Mesodermal cell (in vitro differentiated cells): ENCODE measurements at regions not wholly inside any gene's neighbourhood (a gene's known extent, or its start where the extent isn't known, plus 50 kb on each side); places are given as distances from the start of the nearest gene placed in this dataset.
"Not testable (repeated sequence)": the region's sequence is repeated elsewhere in the genome, so short reads cannot be mapped to it uniquely, and the experiment has no call there.

Source experiments
- H3K27ac ChIP-seq: 2 replicates; pipeline ENCODE4 v1.7.0; 2013; ENCODE audit warnings: mild to moderate bottlenecking, low read depth, low read length, moderate library complexity; ENCODE audit not compliant: severe bottlenecking
- H3K36me3 ChIP-seq: 2 replicates; pipeline ENCODE4 v1.7.1; 2013; ENCODE audit warnings: mild to moderate bottlenecking, low read length, moderate library complexity; ENCODE audit not compliant: control insufficient read depth, insufficient read depth
- H3K4me1 ChIP-seq: one replicate; pipeline ENCODE4 v1.7.1; 2013; ENCODE audit warnings: mild to moderate bottlenecking, low read length; ENCODE audit not compliant: insufficient read depth, control insufficient read depth, poor library complexity, severe bottlenecking
- H3K4me3 ChIP-seq: 2 replicates; pipeline ENCODE4 v1.7.0; 2013; ENCODE audit warnings: low read length, control low read depth, mild to moderate bottlenecking; ENCODE audit not compliant: insufficient read depth, poor library complexity, severe bottlenecking; ENCODE audit errors: extremely low read depth
- H3K9me3 ChIP-seq: 2 replicates; pipeline ENCODE4 v1.7.1; 2013; ENCODE audit warnings: mild to moderate bottlenecking, low read length, moderate library complexity; ENCODE audit not compliant: control insufficient read depth
- WGBS, 2 experiments: methylation state at CpG; one replicate each; pipeline ENCODE4 v1.1.5; 2013; ENCODE audit warnings: missing lambda C conversion rate in 2 of 2; ENCODE audit not compliant: insufficient coverage in 2 of 2; 5-methylcytosine and 5-hydroxymethylcytosine counted together

DNA sequence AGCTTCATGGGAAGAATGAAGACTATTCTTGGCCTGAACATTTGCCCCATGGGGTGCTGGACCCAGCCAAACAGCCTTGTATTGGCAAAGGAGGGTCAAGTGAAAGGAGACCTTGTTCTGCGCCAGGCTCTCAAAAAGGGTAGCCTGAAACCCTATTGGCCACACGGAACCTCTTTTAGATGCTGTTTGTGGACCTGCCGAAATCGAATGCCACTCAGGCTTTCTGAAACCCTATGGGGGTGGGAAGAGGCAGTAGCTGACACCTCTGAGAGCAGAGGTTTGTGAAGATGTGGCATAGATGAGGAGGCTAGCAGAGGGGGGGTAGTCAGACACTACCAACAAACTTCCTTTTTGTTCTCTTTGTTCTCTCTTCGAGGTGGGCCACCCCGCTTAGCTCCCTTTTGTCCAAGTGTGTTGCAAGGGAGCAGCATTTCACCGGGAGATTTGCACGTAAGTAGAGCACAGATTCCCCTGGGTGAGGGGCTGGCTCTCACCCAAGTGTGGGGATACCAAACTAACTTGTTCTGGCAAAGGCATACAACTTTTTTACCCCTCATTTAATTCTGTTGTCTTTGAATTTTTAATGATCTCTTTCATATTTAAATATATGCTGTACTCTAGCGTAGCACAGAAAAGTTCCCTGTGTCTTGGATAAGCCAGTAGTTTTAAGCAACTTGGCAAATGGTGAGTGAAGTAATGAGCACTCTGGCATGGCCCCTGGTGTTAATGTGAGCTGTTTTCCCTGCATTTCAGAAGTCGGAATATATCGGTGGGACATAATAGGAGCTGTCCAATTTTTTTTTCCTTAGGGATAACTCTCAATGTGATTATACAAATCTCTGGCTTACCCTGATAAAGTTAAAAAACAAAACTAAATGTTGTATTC is 107.7 kb downstream of the SEPTIN7 start:
- Histone ChIP-seq H3K9me3 (no peaks in the 10 kb centered on the region), H3K36me3 (peaks cover 22% of the 10 kb centered on the region), H3K4me3 (no peak overlapping the region), H3K27ac (no peak overlapping the region), H3K4me1 (peaks cover 4% of the 10 kb centered on the region)
- 59 to 92% methylated on average over 4 to 7 of the region's 11 CpGs for WGBS, 2 experiments

DNA sequence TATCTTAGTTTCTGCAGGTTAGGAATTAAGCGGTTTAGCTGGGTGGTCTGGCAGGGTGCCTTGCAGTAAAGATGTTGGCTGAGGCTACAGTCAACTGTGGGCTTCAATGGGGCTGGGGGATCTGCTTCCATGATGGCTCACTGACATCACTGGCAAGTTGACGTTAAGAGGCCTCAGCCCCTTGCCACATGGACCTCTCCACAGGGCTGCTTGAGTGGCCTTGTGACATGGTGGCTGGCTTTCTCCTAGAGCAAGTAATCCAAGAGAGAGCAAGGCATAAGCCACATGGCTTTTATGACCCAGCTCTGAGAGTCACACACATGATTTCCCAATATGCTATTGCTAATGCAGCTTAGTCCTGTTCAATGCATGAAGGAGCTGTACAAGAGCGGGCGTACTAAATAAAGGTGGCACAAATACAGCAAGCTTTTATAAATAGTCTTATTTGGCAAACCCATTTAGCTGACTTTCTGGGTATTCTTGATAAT is 109.1 kb downstream of the SEPTIN7 start:
- Histone ChIP-seq H3K4me1 (peaks cover 4% of the 10 kb centered on the region), H3K9me3 (no peaks in the 10 kb centered on the region), H3K4me3 (no peak overlapping the region), H3K36me3 (peaks cover 16% of the 10 kb centered on the region), H3K27ac (no peak overlapping the region)
- WGBS, 2 experiments, result 94% methylated on average over 3 of the region's 4 CpGs; no CpG with 5 or more reads in 1 of the 2 experiments

DNA sequence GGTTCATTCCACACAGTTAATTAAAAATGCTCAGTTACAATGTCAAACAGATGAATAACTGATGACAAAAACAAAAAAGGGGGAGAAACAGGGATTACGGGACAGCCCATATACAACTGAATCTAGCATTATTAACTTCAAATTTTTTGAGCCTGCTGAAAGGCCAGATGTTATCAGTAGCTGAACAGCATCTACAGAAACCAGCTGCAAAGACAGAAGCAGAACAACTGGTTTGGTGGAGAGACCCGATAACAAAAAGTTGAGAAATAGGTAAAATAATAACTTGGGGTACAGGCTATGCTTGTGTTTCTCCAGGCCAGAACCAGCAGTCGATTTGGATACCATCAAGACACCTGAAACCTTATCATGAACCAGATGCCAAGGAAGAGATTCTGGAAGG is 109.8 kb downstream of the SEPTIN7 start:
- peaks cover 16% of the 10 kb centered on the region for H3K36me3 ChIP-seq
- H3K27ac ChIP-seq, H3K4me3 ChIP-seq, H3K4me1 ChIP-seq, H3K9me3 ChIP-seq: not testable (repeated sequence)
- 90 to 100% methylated on average over 2 of the region's 3 CpGs for WGBS, 2 experiments

DNA sequence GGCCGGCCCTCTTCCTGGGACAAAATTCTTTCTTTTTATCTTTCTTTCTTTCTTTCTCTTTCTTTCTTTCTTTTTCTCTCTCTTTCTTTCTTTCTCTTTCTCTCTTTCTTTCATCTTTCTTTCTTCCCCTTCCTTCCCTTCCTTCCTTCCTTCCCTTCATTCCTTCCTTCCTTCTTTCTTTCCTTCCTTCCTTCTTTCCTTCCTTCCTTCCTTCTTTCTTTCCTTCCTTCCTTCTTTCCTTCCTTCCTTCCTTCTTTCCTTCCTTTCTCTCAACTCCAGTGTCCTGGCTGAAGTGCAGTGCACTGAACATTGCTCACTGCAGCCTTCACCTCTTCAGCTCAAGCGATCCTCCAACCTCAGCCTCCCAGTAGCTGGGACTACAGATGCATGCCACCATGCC is 112.5 kb downstream of the SEPTIN7 start:
- H3K4me1 ChIP-seq, H3K27ac ChIP-seq, H3K9me3 ChIP-seq, H3K4me3 ChIP-seq, H3K36me3 ChIP-seq: not testable (repeated sequence)
- WGBS, 2 experiments, result 83 to 94% methylated on average over 1 to 2 of the region's 2 CpGs

DNA sequence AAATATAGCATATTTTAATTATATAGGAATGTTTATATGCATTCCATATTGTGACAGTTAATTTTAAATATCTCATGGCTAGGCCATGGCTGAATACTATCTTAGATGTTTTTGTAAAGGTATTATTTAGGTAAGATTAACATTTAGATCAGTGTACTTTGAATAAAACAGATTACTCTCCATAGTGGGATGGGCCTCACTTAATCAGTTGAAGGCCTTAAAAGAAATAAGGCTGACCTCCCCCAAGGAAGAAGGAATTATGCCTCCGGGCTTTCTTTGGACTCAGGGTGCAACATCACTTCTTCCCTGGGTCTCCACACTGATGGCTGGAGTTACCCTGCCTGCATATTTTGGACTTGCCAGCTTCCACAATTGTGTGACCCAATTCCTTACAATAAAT is 113.4 kb downstream of the SEPTIN7 start:
- H3K4me3 ChIP-seq, H3K4me1 ChIP-seq, H3K9me3 ChIP-seq, H3K27ac ChIP-seq, H3K36me3 ChIP-seq: not testable (repeated sequence)
- 100% methylated on average over 1 of the region's 1 CpG; no CpG with 5 or more reads in 1 of the 2 experiments for WGBS, 2 experiments

DNA sequence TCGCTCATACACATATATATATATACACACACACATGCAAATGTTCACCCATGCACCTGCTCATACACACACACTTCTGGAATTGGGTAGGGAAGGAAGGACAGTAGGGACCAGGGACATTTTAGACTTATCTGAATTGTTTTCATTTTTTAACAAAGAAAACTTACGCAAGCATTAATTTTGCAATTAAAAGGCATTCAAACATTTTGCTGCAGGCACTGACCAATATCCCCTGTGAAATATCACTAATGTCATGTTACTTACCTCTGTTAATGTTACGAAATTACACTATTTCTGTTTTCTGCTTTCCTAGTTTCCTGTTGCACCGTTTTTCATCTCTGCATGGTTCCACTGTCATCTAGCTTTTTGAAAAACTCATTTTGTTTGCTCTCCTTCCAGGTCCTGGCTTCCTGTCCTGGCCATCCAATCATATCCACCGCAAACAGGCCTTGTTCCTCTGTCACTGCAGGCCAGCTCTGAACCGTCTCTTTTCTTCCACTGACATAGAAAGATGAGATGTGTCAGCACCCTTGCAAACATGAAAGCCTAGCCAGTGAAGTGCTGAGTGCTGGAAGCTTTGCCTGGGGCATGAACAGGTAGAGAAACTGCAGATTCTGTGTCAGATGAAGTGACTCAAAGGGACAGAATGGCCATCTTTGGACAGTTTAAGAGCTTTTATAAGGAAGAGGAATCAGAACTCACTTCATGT is 114.5 kb downstream of the SEPTIN7 start:
- 78 to 84% methylated on average over 4 to 5 of the region's 6 CpGs for WGBS, 2 experiments
- H3K4me3 ChIP-seq, H3K27ac ChIP-seq, H3K36me3 ChIP-seq, H3K4me1 ChIP-seq, H3K9me3 ChIP-seq: not testable (repeated sequence)

DNA sequence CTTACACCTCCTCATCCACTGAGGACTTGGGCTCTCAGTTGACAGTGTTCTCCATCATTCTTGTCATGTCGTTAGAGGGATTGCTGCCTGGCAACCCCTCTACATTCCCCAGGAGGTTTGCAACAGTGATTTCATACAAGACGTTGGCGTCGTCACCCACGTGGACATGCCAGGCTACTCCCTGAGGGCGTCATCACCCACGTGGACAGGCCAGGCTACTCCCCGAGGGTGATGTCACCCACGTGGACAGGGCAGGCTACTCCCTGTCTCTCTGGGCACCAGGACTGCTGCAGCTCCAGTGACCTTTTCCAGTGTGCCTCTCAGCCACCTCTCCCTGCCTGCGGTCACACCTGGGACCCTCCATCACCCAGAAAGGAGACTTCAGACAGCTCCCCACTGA is 117.4 kb downstream of the SEPTIN7 start:
- H3K4me3 ChIP-seq, H3K4me1 ChIP-seq, H3K27ac ChIP-seq, H3K9me3 ChIP-seq, H3K36me3 ChIP-seq: not testable (repeated sequence)
- 71 to 86% methylated on average over 1 to 2 of the region's 10 CpGs for WGBS, 2 experiments

DNA sequence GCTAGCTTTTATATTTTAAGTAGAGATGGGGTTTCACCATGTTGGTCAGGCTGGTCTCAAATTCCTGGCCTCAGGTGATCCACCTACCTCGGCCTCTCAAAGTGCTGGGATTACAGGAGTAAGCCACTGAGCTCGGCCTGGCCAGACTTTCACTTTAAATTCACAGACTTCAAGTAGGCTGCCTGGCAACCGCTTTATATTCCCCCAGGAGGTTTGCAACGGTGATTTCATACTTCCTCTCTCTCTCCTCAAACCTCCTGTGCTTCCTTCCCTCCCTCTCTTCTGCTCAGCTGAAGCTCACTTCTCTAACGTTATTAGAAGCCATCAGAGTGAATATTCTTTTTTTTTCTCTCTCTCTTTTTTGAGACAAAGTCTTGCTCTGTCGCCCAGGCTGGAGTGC is 118.8 kb downstream of the SEPTIN7 start:
- not testable (repeated sequence) for H3K9me3 ChIP-seq, H3K36me3 ChIP-seq, H3K27ac ChIP-seq, H3K4me1 ChIP-seq, H3K4me3 ChIP-seq
- WGBS, 2 experiments, result 72 to 90% methylated on average over 4 to 5 of the region's 6 CpGs

DNA sequence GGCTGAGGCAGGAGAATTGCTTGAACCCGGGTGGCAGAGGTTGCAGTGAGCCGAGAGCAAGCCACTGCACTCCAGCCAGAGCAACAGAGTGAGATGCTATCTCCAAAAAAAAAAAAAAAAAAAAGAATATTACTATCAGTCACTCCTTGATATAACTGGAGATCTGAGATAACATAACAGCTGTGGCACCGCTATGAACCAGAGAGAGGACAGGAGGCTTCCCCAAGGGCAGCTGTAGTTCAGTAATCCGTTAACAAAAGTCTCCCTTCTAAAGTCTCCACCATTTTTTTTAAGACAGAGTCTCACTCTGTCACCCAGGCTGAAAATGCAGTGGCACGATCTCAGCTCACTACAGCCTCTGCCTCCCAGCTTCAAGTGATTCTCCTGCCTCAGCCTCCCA is 120.5 kb downstream of the SEPTIN7 start:
- not testable (repeated sequence) for H3K27ac ChIP-seq, H3K9me3 ChIP-seq, H3K4me3 ChIP-seq, H3K36me3 ChIP-seq, H3K4me1 ChIP-seq
- WGBS, 2 experiments, result 62 to 100% methylated on average over 2 to 4 of the region's 5 CpGs

DNA sequence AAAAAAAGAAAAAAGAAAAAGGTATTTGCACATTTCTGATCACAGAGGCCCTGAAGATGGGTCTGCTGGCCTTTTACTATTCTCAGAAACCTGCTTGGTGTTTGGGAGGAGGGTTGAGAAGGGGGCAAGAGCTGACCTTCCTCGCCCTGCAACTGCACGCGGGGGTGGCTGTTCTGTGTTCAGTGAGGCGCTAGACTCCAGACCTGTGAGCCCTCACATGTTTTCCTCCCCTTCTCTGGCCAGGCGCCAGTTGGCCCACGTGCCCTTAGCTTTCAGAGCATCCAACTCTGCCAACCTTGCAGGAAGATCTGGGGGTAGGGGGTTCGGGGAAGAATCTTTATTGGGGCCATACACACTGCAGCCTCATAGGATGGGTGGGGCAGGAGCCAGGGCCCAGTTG is 123.8 kb downstream of the SEPTIN7 start:
- not testable (repeated sequence) for H3K27ac ChIP-seq, H3K36me3 ChIP-seq, H3K9me3 ChIP-seq, H3K4me1 ChIP-seq, H3K4me3 ChIP-seq
- WGBS, 2 experiments, result no CpG with 5 or more reads among the region's 7 CpGs

DNA sequence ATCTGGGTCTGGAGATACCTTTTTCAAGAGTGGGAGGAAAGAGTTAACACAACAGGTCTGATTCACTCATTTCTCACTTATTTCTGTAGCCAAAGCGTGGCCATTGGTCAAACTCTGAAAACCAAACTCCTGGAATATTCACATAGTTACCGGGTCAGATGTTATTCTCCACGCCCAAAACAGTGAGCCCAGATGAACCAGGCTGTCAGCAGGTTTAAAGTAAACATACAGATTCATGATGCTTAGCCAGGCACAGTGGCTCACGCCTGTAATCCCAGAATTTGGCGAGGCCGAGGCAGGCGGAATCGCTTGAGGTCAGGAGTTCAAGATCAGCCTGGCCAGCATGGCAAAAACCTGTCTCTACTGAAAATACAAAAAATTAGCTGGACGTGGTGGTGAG is 126.1 kb downstream of the SEPTIN7 start:
- not testable (repeated sequence) for H3K27ac ChIP-seq, H3K4me3 ChIP-seq, H3K9me3 ChIP-seq, H3K4me1 ChIP-seq, H3K36me3 ChIP-seq
- WGBS, 2 experiments, result 90 to 97% methylated on average over 2 to 5 of the region's 9 CpGs
